ENCODE measurements at regions not wholly inside any gene's neighbourhood (a gene's known extent, or its start where the extent isn't known, plus 50 kb on each side); places are given as distances from the start of the nearest gene placed in this dataset.

GRCh38 chr3:176842914-176843313 lies 354.4 kb downstream of the TBL1XR1 start:
- in situ Hi-C loops (cut with HindIII; ENCODE audit: extremely low pct_ligation_motif_present, low pct_unique_long_range_greater_than_20kb) (no loop called here), intact Hi-C loops (cut with micrococcal nuclease; ENCODE audit: unreplicated experiment) (no loop called here)
- H2AFZ ChIP-seq (ENCODE audit: low read length) = no peak overlapping the region
- H3K9ac ChIP-seq (ENCODE audit: insufficient read depth, low read depth, low read length) = no peak overlapping the region
- no peaks in the 10 kb centered on the region for H3K36me3 ChIP-seq (replicated peaks in 1 of 2; ENCODE audit: control insufficient read depth in 1 of 2, insufficient read depth in 2 of 2, low read length in 2 of 2)
- H3K79me2 ChIP-seq (ENCODE audit: insufficient read depth, low read length) = no peaks in the 10 kb centered on the region
- H3K27ac ChIP-seq (ENCODE audit: extremely low read length, insufficient read depth, low read length) = no peak overlapping the region
- BruUV-seq (replicated peaks) = no TSS peak
- DNase-seq (ENCODE audit: low spot score) = no peak
- ATAC-seq = no peak
- TF ChIP-seq ZNF577 (CRISPR knock-in tag; IDR thresholded peaks at IDR 0.05; ENCODE audit: borderline replicate concordance, low read depth) = no peak
- no peak for TF ChIP-seq ZNF674 (CRISPR knock-in tag; IDR thresholded peaks at IDR 0.05; ENCODE audit: low read depth)
- TF ChIP-seq ESRRA (CRISPR knock-in tag; IDR thresholded peaks at IDR 0.05; ENCODE audit: low read depth) = no peak
- TF ChIP-seq THYN1 (CRISPR knock-in tag; IDR thresholded peaks at IDR 0.05; ENCODE audit: borderline replicate concordance, low read depth) = no peak
- no peak for TF ChIP-seq FUBP1 (CRISPR knock-in tag; IDR thresholded peaks at IDR 0.05; ENCODE audit: borderline replicate concordance)
- no peak for TF ChIP-seq HIC2 (CRISPR knock-in tag; IDR thresholded peaks at IDR 0.05; ENCODE audit: low read depth)
- TF ChIP-seq USF2 (IDR thresholded peaks at IDR 0.05; ENCODE audit: low read depth, low read length) = peak; percentile 53
- TF ChIP-seq USF2 (CRISPR knock-in tag; IDR thresholded peaks at IDR 0.05; ENCODE audit: borderline replicate concordance) = no peak
- no peak for TF ChIP-seq ZSCAN29 (CRISPR knock-in tag; conservative IDR thresholded peaks at IDR 0.05)
- no peak for TF ChIP-seq MAZ (IDR thresholded peaks at IDR 0.05; ENCODE audit: borderline replicate concordance, low read depth, low read length)
- TF ChIP-seq MAZ (CRISPR knock-in tag; IDR thresholded peaks at IDR 0.05; ENCODE audit: low read depth) = no peak
- no peak for TF ChIP-seq CENPX (CRISPR knock-in tag; IDR thresholded peaks at IDR 0.05)
- TF ChIP-seq RAD51 (IDR thresholded peaks at IDR 0.05; ENCODE audit: borderline replicate concordance) = peak; percentile 77
- TF ChIP-seq EEA1 (CRISPR knock-in tag; IDR thresholded peaks at IDR 0.05; ENCODE audit: borderline replicate concordance) = no peak
- TF ChIP-seq ZNF878 (CRISPR knock-in tag; IDR thresholded peaks at IDR 0.05) = no peak
- no peak for TF ChIP-seq NKX3-1 (CRISPR knock-in tag; IDR thresholded peaks at IDR 0.05)
- H3K27me3 ChIP-seq (ENCODE audit: control insufficient read depth in 1 of 2, insufficient read depth in 2 of 2, low read length in 2 of 2) = no peaks in the 10 kb centered on the region
- H3K4me2 ChIP-seq (ENCODE audit: low read depth, low read length) = no peak overlapping the region
- H3K9me3 ChIP-seq (ENCODE audit: low read length) = no peaks in the 10 kb centered on the region
- POLR2A ChIA-PET = no interaction called here
- H4K20me1 ChIP-seq (ENCODE audit: insufficient read depth, low read length) = no peaks in the 10 kb centered on the region
- no peaks in the 10 kb centered on the region for H3K4me1 ChIP-seq (ENCODE audit: insufficient read depth, low read length)
- WGBS (ENCODE audit: low lambda C conversion rate) = 4% methylated on average over 2 of the region's 2 CpGs
- H3K4me3 ChIP-seq (replicated peaks in 1 of 3; ENCODE audit: insufficient read depth in 1 of 3, low read depth in 2 of 3, low read length in 3 of 3) = no peak overlapping the region
- FAIRE-seq = no peak
- CTCF ChIA-PET (ENCODE audit: low intra/inter-chr PET ratio, low total read pairs) = no interaction called here
